HG02623 (cell line): ENCODE measurements at regions not wholly inside any gene's neighbourhood (a gene's known extent, or its start where the extent isn't known, plus 50 kb on each side); places are given as distances from the start of the nearest gene placed in this dataset.
"Not testable (repeated sequence)": the region's sequence is repeated elsewhere in the genome, so short reads cannot be mapped to it uniquely, and the experiment has no call there.

Source experiments
- ATAC-seq: cut with Tn5 transposase; IDR thresholded peaks from one replicate; pipeline ENCODE4 v1.9.1; 2021; ENCODE audit warnings: moderate library complexity; ENCODE audit not compliant: unreplicated experiment

DNA sequence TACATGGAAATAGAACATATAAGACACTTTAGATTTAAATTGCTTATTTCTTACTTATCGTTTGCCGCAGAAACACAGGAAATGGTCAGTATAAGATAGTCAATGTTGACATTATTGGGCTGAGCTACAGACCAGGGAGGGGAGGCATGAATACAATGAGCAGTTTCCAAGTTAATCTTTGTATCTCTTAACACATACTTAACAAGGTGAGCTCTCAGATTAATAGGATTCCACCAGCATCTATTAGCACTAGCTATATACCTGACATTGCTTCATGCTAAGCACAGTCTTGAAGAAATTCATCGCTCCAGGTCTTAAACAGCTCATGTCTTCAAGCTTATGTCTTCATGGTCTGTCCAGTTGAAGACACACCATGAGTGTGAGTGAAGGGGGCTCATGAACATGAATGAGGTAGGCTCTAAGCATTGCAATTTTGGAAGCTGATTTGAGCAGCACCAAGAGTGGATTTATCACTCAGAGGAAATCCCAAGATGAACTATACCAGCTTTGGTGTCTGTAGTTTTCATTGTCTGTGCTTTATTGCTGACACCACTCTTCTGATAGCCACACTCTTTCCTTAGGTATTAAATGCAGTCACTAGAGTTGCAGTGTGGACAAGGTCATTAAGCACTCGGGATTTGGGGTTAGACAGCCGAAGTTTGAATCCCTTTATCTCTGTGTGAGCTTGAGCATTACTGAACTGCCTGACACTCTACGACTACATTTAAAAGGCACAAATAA is 359.3 kb upstream of the EPHA4 start:
- no peak for ATAC-seq

DNA sequence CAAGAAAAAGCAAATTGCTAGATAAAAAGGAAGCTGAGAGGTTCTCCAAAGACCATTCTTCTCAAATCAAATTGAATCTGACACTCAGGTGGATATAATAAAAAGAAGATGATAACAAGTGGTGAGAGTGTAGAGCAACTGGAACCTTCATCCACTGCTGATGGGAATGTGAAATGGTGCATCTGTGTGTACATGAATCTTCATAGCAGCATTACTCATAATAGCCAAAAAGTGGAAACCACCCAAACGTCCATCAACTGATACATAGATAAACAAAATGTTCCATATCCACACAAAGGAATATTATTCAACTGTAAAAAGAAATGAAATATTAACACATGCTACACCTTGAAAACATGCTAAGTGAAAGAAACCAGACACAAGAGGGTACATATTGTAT is 357.2 kb upstream of the EPHA4 start:
- ATAC-seq: no peak

DNA sequence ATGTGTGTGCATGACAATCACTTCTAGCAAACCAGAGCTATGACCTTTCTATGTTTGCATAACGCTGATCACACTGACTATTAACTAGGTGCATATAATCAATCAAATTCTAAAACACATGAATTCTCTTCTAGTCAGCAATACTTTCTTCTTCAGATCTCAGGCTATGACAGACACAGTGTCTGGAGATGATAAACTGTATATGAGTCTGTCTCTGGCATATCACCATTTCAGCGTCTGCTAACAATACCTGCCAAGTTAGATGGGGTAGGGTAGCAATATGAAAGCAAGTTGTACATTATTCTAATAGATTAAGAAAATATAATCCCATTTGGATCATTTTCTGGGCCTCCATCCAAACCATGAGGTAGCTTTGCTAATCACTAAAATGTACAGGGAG is 354.2 kb upstream of the EPHA4 start:
- no peak for ATAC-seq

DNA sequence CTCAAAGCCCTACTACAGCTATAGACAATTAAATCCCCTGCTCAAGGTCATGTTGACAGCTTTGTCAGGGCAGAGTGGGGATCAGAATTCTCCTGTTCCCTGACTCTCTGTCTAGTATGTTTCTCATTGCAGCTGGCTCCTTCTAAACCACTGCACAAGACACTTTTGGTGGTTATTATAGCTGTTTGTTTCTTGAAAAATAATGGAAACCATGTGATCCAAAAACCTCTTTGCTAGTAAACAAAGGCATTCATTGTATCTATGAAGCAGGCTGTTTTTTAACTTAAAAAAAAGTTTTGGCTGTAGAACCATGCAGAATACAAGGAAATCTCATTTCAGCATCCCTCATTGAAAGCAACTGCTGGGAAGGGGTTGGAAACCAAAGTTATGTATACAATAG is 352.5 kb upstream of the EPHA4 start:
- no peak for ATAC-seq

DNA sequence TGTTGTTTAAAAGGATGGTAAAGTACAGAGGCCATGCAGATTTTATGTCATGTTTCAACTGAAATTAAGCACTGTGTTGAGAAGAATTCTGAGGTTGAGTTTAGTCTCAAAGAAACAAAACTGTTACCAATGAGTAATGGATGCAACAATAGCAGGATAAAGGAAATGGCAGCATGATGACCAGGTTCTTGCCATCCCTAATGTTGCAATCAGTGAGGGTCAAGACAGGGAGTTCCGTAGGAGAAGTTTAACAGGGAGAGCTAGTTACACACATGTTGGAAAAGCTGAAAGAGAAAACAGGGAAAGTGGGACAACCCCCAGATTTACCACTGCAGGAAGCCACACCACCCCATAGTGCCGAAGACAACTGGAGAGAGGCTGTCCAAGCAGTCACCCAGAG is 343.8 kb upstream of the EPHA4 start:
- ATAC-seq: no peak

DNA sequence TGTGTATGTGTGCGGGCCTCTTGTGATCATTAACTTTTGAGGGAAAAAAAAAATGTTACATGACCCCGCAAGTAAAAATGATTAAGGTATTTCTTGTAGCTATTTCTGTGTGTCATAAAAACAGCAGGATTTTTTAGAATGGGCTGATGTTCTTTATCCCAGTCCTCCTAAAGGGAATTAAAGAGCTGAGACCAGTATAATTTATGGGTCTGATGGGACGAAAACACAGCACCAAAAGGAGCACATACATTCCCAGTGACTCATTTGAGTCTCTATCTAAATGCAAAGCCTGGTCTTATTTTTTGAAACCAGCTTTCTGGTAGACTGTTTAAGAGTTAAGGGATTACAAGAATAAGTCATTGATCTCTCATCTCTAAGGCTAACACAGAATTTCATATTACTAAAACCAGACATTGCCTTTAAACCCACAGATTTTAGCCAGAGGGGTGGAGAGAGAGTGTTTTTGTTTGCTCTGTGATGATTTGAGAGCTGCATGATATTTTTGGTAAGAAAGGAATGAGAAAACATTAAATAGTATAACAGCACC is 342.3 kb upstream of the EPHA4 start:
- ATAC-seq: no peak

DNA sequence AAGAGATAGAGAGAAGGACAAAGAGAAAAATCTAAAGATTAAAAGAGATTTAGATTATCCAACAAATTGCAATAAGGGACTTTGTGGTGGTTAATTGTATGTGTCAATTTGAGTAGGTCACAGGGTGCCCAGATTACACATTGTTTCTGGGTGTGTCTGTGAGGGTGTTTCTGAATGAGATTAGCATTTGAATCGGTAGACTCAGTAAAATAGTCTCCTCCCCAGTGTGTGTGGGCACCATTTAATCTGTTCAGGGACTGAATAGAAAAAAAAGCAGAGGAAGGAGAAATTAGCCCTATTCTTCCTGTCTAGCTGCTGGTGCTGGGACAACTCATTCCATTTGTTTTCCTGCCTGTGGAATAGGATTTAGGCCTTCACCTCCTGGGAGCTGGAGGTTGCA is 339.8 kb upstream of the EPHA4 start:
- ATAC-seq: no peak

DNA sequence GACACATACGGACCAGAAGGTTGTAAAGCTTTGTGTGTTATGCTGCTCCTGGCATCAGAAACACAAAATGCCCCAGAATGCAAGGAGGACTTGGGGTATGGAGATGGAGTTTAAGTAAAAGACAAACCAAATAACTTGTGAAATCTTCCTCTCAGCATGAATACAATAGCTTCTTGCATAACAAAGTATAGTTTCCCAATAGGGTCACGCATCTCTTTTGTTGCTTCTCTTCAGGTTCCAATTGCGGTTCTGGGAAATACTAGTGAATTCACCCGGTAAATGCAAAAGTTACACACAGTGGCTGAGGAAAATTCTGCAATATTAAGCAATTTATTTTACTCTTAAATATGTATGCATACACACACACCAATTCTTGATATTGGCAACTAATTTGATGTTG is 339.2 kb upstream of the EPHA4 start:
- ATAC-seq: no peak

DNA sequence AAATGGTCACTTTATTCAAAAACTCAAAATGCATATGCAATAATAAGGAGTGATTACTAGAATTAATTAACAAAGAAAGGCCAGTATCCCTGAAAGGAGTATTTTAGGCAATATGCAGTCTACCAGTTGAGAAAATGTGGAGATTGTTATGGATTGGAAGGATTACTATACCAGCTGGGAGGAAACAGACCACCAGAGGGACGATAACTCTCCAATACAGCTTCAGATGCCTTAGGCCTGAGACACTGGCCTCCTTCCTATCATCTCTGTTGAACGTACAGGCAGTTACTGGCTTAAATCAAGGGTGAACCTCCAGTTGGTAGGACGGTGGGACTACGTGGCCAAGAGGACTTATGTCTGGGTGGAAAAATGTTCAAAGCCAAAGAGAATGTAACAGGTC is 336.4 kb upstream of the EPHA4 start:
- no peak for ATAC-seq

DNA sequence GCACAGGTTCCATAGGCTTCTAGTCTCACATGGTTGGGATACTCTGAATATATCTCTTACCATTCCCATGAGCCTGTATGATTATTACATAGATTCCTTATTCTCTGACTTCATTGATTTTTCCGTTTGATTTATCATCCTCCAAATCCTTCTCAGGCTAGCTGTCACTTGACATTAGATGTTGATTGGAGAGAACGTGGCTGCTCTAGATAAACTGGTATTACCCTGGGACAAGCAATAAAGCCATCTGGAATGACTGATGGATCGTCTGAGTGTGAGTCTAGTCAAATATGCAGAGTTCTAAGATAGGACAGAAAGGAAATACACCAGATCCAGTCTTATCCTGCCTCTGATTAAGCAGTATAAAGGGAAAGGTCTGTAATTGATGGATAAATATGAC is 325.6 kb upstream of the EPHA4 start:
- ATAC-seq: no peak

DNA sequence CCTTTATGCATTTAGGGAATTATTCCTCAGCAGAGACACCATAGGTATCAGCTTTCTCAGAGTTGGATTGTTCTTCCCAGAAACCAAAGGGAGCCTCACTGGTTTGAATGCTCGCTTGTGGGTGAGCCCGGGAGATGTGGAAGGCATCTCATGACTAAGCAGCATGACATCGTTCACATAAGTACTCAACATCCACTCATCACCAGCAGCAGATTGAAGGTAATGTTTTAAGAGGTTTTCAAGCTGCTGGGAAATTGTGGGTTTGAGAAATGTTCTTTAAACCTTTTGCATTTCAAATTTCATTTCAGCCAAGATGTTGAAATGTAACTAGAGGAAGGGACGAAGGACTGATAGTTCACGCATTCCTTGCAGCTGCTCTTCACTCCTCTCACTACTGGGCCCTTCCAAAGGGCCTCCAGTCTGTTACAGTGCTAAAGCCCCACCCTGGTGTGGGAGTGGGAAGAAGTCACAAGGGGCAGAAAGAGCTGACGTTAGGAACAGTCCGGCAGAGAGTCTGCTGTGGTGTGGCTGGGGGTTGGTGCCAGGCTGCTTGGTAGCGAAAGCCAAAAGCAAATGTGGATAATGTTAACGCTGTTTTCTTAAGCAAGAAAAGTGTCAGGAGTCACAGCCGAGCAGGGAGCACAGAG is 324.5 kb upstream of the EPHA4 start:
- no peak for ATAC-seq

DNA sequence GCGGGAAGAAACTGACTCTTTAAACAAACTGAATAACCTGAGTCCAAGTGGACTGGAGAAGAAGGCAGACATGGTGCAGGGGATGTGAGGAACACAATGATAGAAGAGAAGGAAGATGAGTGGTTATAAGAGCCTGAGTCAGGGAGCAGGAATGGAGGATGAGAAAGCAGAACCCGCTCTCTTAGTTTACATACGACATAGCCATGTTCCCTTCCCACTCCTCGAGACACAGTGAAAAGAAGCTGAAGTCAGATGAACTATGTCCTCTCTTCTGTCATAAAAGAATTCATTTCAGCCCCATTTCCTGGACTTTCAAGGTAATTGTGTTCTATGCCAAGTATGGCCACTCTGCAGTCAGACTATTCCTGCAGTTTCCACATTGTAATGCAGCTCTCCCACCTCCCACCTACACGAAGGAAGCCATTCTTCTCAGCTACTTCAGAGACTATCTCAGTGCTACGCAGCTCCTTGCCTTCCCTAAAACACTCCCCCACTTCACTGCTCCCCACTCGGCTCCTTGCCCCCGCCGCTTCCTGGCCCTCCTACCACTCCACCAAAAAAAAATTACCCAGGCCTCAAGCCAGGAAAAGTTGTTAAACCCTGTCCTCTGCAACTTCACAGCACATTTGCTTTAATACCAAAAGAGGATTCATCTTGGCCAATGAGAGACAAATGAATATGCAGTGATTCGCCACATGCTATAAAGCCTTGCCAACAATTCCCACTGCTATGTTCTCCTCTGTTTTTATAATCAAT is 323.4 kb upstream of the EPHA4 start:
- no peak for ATAC-seq

DNA sequence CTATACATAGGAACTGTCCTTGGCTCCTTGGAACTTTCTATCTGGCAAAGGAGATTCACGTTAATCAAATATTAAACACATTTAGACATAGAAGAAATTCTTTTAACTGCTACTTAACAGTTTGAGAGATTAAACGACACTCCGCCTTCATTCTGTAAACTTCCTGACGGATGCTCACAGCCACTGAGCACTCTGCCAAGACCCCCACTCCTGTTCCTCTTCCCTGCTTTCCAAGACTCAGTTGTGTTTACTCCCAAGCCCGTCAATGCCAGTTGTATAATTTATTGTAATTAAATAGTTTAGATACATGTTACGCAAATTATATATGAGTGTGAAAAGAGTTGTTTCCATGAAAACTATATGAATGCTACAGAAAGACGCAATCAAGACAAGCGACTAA is 321.4 kb upstream of the EPHA4 start:
- ATAC-seq: no peak

DNA sequence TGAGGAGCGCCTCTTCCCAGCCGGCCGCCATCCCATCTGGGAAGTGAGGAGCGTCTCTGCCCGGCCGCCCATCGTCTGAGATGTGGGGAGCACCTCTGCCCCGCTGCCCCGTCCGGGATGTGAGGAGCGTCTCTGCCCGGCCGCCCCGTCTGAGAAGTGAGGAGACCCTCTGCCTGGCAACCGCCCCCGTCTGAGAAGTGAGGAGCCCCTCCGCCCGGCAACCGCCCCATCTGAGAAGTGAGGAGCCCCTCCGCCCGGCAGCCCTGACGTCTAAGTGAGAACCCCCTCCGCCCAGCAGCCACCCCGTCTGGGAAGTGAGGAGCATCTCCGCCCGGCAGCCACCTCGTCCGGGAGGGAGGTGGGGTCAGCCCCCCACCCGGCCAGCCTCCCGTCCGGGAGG is 319.9 kb upstream of the EPHA4 start:
- ATAC-seq: not testable (repeated sequence)

DNA sequence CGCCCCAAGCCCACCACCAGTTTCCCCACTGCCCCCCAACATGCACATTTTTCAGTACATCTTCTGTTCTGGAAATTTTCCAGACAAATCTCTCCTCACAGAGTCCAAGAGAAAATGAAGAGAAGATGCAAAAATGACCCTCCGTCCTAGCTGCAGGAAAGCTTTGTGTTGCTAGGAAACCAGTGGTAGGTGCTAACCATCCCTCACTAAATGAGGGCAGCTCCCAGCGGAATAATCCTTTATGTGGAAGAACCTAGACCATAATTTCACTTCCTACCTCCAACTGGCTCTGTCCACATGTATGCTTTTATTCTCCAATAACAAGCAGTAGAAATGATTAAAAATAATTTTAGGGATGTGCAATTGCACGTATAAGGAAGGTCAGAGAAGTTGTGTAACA is 311.9 kb upstream of the EPHA4 start:
- ATAC-seq: no peak

DNA sequence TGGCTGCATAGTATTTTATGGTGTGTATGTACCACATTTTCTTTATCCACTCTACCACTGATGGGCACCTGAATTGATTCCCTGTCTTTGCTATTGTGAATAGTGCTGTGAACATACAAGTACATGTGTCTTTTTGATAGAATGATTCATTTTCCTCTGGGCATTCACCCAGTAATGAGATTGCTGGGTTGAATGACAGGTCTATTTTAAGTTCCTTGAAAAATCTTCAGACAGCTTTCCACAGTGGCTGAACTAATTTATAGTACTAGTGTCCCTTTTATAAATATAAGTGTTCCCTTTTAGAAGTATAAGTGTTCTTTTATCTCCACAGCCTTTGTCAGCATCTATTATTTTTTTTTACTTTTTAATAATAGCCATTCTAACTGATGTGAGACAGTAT is 303.9 kb upstream of the EPHA4 start:
- ATAC-seq: no peak

DNA sequence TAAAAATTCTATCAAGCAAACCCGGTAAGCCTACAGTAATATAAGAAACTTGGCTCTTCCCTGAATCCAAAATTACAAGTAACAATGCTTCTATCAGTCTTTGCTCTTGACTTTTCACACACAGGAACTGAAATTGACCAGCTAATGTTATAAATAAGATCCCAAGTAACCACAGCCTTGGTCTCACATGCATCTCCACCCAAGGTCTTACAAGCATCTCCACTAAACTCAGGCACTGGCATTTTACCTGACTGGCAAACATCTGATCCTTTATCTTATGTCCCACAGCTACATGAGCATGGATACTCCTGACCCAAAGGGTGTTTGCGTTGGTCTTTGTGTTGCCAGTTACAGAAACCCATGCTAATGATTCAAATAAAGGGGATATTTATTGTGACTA is 302.3 kb upstream of the EPHA4 start:
- no peak for ATAC-seq

DNA sequence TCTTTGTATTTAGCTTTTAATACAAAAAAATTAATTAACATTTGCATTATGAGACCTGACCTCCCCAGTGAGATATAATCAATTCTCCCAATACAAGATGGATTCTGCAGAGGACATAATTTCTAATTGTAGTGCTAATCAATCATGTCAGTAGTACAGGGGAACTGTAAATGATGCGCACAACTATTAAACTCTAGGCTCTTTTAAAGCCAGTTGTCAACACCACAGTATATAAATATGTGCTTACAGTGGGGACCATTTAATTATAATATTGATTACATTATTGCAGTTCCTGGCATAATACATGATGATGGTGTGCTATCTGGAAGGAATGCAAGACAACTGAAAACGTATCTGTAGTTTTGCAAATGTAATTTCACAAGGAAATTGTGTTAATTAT is 285.6 kb upstream of the EPHA4 start:
- no peak for ATAC-seq

DNA sequence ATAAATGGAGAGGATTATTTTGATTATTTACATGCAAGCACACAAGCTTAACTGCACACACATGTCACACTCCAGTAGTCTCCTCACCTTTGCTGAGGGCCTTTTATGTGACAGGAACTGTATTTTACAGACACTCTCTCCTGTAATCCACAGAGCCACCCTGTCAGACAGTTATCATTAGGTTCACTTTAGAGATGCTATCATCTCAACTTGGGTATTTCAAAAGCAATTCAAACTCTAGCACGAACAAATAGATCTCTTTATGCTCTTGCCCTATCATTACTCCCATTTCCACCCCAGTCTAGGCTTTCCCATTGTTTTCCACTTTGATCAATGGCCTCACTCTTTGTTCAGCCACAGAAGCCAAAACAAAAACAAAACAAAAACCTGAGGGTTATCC is 281.2 kb upstream of the EPHA4 start:
- no peak for ATAC-seq

DNA sequence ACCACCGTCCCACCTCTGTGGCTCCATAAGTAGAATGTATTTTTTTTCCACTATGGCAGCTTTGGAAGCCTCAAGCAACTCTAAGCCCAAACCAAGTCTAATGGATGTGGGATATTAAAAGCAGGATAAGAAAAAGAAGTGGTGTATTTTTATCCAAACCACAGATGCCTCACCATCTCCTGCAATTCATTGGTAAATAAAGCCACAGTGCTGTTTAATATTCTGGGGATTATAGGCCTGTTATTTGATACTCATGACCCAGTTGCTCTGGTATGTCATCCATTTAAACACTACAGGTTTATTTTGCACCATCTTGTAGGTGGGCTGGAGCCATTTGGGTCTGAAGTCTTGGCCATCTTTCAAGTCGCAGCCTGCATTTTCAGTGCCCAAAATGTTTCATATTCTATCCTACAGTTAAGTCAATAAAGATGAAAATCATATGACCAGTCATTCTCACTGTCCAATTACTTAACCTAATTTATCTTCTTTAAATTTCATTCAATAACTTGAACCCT is 279.5 kb upstream of the EPHA4 start:
- ATAC-seq: no peak

DNA sequence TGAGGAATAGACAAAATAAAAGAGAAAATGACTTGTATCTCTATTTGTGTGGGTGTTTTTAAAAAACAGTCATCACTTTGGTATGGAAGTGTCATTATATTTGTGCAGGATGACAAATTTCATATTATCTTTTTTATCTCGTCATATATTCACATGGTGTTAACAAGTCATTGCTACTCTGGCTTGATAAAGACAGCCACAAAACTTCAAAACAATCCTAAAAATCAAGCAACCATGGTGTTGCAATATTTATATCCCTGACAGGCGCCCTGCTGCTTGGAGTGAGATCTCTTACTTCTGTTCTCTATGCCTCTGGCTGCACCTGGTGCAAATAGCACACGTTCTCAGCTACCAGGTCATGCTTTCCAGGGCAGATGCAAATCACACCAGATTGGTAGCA is 278.0 kb upstream of the EPHA4 start:
- no peak for ATAC-seq

DNA sequence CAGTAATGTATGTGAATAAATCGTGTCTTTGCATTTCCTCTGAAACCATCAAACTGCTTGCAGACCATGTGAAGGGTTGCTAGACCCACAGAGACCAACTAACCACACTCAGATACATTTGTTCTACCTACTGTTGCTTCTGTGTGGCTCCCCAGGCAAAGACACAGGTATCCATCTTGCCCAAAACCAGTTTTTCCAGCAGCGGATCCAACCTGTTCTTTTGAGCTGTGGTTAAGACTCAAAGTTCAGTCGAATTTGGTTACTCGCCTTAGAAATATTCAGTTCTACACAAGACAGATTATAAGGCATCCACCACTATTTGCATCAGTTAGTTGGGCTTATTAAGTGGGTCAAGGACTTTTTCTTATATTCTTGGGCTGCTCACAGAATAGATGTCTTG is 276.2 kb upstream of the EPHA4 start:
- no peak for ATAC-seq
